Stomach smooth muscle (tissue), 2 donors: ENCODE measurements at regions not wholly inside any gene's neighbourhood (a gene's known extent, or its start where the extent isn't known, plus 50 kb on each side); places are given as distances from the start of the nearest gene placed in this dataset.
"Not testable (repeated sequence)": the region's sequence is repeated elsewhere in the genome, so short reads cannot be mapped to it uniquely, and the experiment has no call there.

ENCODE experiments used
- H3K27ac ChIP-seq: one replicate; pipeline ENCODE4 v1.7.0; 2013; ENCODE audit warnings: mild to moderate bottlenecking, low read length, inconsistent platforms
- H3K27me3 ChIP-seq, 2 donors: one replicate each; pipeline ENCODE4 v1.7.0; 2013; ENCODE audit warnings: low read length in 2 of 2; ENCODE audit not compliant: insufficient read depth in 2 of 2, control insufficient read depth in 1 of 2
- H3K36me3 ChIP-seq, 2 donors: one replicate each; pipeline ENCODE4 v1.7.0; 2013; ENCODE audit warnings: low read length in 2 of 2; ENCODE audit not compliant: control insufficient read depth in 2 of 2, insufficient read depth in 2 of 2
- H3K4me1 ChIP-seq: one replicate; pipeline ENCODE4 v1.7.0; 2013; ENCODE audit warnings: low read length; ENCODE audit not compliant: control insufficient read depth, insufficient read depth
- H3K4me3 ChIP-seq, 2 donors: one replicate each; pipeline ENCODE4 v1.7.0; 2013; ENCODE audit warnings: low read length in 2 of 2
- H3K9ac ChIP-seq, 2 donors: one replicate each; pipeline ENCODE4 v1.7.0; 2013; ENCODE audit warnings: low read length in 2 of 2, mild to moderate bottlenecking in 1 of 2
- H3K9me3 ChIP-seq, 2 donors: one replicate each; pipeline ENCODE4 v1.7.0; 2013; ENCODE audit warnings: low read length in 2 of 2; ENCODE audit not compliant: control insufficient read depth in 2 of 2
- donor health status: healthy.
- donor health status: Pancreatic carcinoma.

- Histone ChIP-seq H3K9ac (no peak overlapping the region), H3K36me3 (no peaks in the 10 kb centered on the region), H3K4me1 (peaks cover 3% of the 10 kb centered on the region), H3K27ac (no peak overlapping the region), H3K27me3 (peaks cover 0 to 6% of the 10 kb centered on the region in 2 donors), H3K9me3 (no peaks in the 10 kb centered on the region), H3K4me3 (no peak overlapping the region)
Measured at GRCh38 chr16:86850670-86851069, 272.3 kb downstream of the FOXL1 start.

DNA sequence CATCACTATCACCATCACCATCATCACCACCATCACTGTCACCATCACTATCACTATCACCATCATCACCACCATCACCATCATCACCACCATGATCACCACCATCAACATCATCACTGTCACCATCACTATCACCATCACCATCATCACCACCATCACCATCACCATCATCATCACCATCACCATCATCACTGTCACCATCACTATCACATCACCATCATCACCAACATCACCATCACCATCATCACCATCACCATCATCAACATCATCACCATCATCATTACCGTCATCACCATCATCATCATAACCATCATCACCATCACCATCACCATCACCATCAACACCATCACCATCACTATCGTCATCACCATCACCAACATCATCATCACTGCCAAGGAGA is 273.8 kb downstream of the FOXL1 start:
- Histone ChIP-seq H3K4me1 (peaks cover 3% of the 10 kb centered on the region), H3K27me3 (peaks cover 0 to under 1% of the 10 kb centered on the region in 2 donors), H3K36me3 (no peaks in the 10 kb centered on the region), H3K4me3 (no peak overlapping the region), H3K27ac (no peak overlapping the region), H3K9me3 (no peaks in the 10 kb centered on the region), H3K9ac (no peak overlapping the region)

DNA sequence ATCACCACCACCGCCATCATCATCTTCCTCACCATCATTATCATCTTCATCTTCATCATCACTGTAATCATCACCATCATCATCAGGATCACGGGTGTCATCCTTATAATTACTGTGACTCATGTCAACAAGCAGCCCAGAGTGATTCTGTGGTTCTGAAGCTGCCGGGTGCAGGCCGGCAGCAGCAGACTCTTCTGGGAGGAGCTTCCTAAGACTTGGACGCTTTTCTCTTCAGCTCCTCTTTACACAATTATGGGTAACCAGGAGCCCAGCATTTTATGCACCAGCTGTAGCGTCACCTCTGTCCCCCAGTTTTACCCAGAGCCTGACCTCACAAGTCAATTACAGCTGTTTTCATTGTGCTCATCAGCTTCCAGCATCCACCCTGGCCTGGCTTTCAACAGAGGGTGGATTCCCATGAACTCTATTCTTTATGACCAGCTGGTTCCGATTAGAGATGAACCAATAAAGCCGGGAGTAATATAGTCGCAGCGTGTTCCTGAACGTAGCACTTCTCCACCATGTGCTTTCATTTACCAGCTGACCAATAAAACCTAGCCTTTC is 275.8 kb downstream of the FOXL1 start:
- H3K9ac ChIP-seq, result no peak overlapping the region
- H3K27me3 ChIP-seq, result no peaks in the 10 kb centered on the region
- no peaks in the 10 kb centered on the region for H3K9me3 ChIP-seq
- peaks cover 3% of the 10 kb centered on the region for H3K4me1 ChIP-seq
- H3K36me3 ChIP-seq, result no peaks in the 10 kb centered on the region
- no peak overlapping the region for H3K27ac ChIP-seq
- H3K4me3 ChIP-seq, result no peak overlapping the region

DNA sequence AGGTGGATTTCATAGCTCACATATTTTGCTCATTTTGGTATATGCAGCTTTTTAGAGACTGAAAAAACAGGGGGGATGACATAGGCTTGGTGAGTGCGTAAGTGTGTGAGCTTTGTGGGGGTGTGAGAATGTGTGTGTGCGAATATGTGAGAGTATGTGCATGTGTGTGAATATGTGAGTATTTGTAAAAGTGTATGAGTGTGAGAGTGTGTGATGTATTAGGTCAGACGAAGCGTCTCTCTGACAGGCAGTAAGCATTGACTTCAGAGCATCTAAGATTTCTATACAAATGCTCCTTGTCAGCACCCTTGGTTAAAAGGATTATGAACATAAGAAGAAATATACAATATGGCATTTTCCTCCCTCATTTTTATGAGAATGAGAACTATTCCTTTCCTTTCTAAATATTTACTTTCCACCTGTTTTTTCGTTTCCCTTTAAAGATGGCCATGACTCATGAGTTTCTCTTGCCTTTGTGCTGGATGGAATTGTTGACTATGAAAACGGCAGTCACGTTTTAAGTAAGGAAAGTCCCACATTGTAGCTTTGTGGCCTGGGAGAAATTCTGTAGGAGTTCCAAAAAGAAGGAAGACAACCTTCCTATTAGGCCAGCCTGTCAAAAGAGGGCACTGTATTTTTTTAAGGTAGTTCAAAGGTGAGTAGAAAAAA is 276.4 kb downstream of the FOXL1 start:
- Histone ChIP-seq H3K36me3 (no peaks in the 10 kb centered on the region), H3K9me3 (no peaks in the 10 kb centered on the region), H3K4me1 (peaks cover 3% of the 10 kb centered on the region), H3K27me3 (no peaks in the 10 kb centered on the region), H3K4me3 (no peak overlapping the region), H3K9ac (no peak overlapping the region), H3K27ac (no peak overlapping the region)

- H3K36me3 ChIP-seq, result no peaks in the 10 kb centered on the region
- H3K9me3 ChIP-seq, result no peaks in the 10 kb centered on the region
- no peaks in the 10 kb centered on the region for H3K27me3 ChIP-seq
- H3K27ac ChIP-seq, result no peak overlapping the region
- H3K4me1 ChIP-seq, result peaks cover 3% of the 10 kb centered on the region
- no peak overlapping the region for H3K4me3 ChIP-seq
- H3K9ac ChIP-seq, result no peak overlapping the region
Measured at GRCh38 chr16:86856946-86857586, 278.7 kb downstream of the FOXL1 start.

DNA sequence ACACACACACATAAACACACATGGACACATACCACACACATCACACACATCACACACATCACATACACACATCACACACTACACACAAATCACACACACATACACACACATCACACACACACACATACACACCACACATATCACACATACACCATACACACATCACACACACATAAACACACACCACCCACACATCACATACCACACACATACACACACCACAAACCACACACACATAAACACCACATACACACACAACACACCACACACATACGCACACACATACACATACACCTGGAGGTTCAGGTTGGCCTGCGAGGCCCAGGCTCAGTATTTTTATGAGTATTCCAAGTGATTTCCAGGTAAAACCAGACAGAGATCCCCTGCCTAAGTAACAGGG is 279.5 kb downstream of the FOXL1 start:
- Histone ChIP-seq H3K36me3 (no peaks in the 10 kb centered on the region), H3K9ac (no peak overlapping the region), H3K4me3 (no peak overlapping the region), H3K4me1 (peaks cover 6% of the 10 kb centered on the region), H3K27ac (no peak overlapping the region), H3K27me3 (no peaks in the 10 kb centered on the region), H3K9me3 (no peaks in the 10 kb centered on the region)

DNA sequence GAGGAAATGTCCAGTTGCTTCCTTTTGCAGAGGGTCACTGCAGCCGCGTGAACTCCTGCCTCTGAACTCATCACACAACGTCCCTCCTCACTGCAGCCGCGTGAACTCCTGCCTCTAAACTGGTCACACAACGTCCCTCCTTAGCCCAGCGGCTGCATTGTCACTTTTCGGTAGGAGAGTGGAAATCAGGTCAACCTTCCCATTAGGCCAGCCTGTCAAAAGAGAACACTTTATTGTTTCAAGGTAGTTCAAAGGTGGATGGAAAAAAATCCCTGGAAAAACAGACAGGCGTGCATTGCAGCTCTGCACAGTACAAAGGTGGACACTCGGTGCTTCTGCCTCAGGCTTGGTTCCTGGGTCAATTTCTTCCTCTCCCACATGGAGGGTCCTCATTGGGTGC is 280.2 kb downstream of the FOXL1 start:
- no peaks in the 10 kb centered on the region for H3K27me3 ChIP-seq
- H3K36me3 ChIP-seq, result no peaks in the 10 kb centered on the region
- no peak overlapping the region for H3K27ac ChIP-seq
- H3K4me1 ChIP-seq, result peaks cover 13% of the 10 kb centered on the region
- no peaks in the 10 kb centered on the region for H3K9me3 ChIP-seq
- H3K9ac ChIP-seq, result no peak overlapping the region
- no peak overlapping the region for H3K4me3 ChIP-seq

DNA sequence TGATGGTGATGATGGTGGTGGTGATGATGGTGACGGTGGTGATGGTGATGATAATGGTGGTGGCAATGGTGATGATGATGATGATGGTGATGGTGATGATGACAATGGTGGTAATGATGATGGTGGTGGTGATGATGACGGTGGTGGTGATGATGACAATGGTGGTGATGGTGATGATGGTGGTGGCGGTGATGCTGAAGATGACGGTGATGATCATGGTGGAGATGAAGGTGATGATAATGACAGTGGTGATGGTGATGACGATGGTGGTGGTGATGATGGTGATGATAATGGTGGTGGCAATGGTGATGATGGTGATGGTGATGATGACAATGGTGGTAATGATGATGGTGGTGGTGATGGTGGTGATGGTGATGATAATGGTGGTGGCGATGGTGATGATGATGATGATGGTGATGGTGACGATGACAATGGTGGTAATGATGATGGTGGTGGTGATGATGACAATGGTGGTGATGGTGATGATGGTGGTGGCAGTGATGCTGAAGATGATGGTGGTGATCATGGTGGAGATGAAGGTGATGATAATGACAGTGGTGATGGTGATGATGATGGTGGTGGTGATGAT is 283.0 kb downstream of the FOXL1 start:
- H3K27ac ChIP-seq, H3K4me3 ChIP-seq, H3K36me3 ChIP-seq, H3K27me3 ChIP-seq, H3K9ac ChIP-seq, H3K9me3 ChIP-seq: not testable (repeated sequence)
- H3K4me1 ChIP-seq, result peaks cover 25% of the 10 kb centered on the region

DNA sequence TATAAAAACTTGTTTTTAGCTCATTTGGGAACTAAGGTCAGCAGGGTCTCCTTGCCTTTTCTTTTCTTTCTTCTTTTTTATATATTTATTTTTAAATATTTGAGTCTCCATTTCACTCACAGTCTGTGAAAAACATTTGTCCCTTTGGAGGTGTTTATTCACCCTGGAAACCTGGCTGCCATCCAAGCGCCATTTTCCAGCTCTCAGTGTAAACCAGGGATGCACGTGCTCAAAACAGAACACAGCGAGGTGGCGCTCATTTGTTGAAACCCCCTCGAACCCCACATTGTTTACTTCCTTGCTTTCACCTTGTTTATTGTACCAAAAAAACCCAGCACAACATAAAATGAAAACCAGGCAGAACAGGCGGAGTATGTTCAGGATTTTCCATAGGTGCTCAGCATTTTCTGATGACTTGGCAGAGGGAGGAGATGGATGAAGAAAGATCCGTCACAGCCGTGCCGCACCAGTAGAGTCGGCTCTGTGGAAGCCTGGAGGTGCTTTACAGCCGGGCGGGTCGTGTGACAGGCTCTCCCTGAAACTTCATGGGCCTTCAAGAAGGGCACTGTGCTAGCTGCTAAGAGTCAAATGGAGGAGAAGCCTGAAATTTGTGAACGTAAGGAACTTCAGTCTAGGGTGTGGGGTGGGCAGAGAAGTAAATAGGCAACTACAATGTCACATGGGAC is 284.4 kb downstream of the FOXL1 start:
- no peaks in the 10 kb centered on the region for H3K36me3 ChIP-seq
- no peak overlapping the region for H3K9ac ChIP-seq
- H3K27ac ChIP-seq, result no peak overlapping the region
- peaks cover 31% of the 10 kb centered on the region for H3K4me1 ChIP-seq
- peak overlapping the region; percentile 5 to 44 for H3K4me3 ChIP-seq
- H3K9me3 ChIP-seq, result no peaks in the 10 kb centered on the region
- no peaks in the 10 kb centered on the region for H3K27me3 ChIP-seq

- no peaks in the 10 kb centered on the region for H3K36me3 ChIP-seq
Measured at GRCh38 chr16:86863609-86864008, 285.3 kb downstream of the FOXL1 start.

More at GRCh38 chr16:86863609-86864008, 285.3 kb downstream of the FOXL1 start:
- no peak overlapping the region for H3K4me3 ChIP-seq
- H3K27ac ChIP-seq, result no peak overlapping the region
- no peaks in the 10 kb centered on the region for H3K9me3 ChIP-seq
- peaks cover 31% of the 10 kb centered on the region for H3K4me1 ChIP-seq
- H3K9ac ChIP-seq, result no peak overlapping the region
- H3K27me3 ChIP-seq, result no peaks in the 10 kb centered on the region
